Activated CD8-positive, alpha-beta T cell treated with anti-CD3 and anti-CD28 coated beads for 36 hours (primary cell): ENCODE measurements at regions not wholly inside any gene's neighbourhood (a gene's known extent, or its start where the extent isn't known, plus 50 kb on each side); places are given as distances from the start of the nearest gene placed in this dataset.

ENCODE experiments used
- ATAC-seq: fragments of 200-7000 bp; cut with Tn5 transposase; one replicate; pipeline ENCODE4 v1.10.0; 2021; ENCODE audit warnings: mild to moderate bottlenecking, moderate library complexity
- CTCF ChIA-PET: fragments of 350-600 bp; sonication (Branson Sonifier 250); formaldehyde crosslinking; loops from one replicate; lab custom pipeline; 2021; ENCODE audit warnings: antibody characterized with exemption; lab: Charles Lee
- POLR2A ChIA-PET: fragments of 350-600 bp; sonication (Branson Sonifier 250); formaldehyde crosslinking; loops from one replicate; lab custom pipeline; 2021; ENCODE audit warnings: antibody characterized with exemption; lab: Charles Lee
- DNase-seq: peaks from one replicate; pipeline ENCODE4 v3.0.0-alpha.2; 2020
- H3K27ac Mint-ChIP-seq: one replicate; pipeline ENCODE4 v1.8.0; 2021; ENCODE audit warnings: mild to moderate bottlenecking, mixed read lengths
- H3K27me3 Mint-ChIP-seq: one replicate; pipeline ENCODE4 v1.8.0; 2021; ENCODE audit warnings: mixed read lengths
- H3K36me3 Mint-ChIP-seq: one replicate; pipeline ENCODE4 v1.8.0; 2021; ENCODE audit warnings: low read depth, mixed read lengths
- H3K4me1 Mint-ChIP-seq: one replicate; pipeline ENCODE4 v1.8.0; 2021; ENCODE audit warnings: low read depth, mixed read lengths
- H3K4me3 Mint-ChIP-seq: one replicate; pipeline ENCODE4 v1.8.0; 2021; ENCODE audit warnings: mild to moderate bottlenecking, moderate library complexity, mixed read lengths
- H3K9me3 Mint-ChIP-seq: one replicate; pipeline ENCODE4 v1.8.0; 2021; ENCODE audit warnings: mixed read lengths
- intact Hi-C: fragments of 100-400 bp; cut with micrococcal nuclease; formaldehyde crosslinking; loops from one replicate; pipeline ENCODE4 v1.10.0; 2022
- TF ChIP-seq, protein P1 (sequence below): fragments of 200-600 bp; IDR thresholded peaks from one replicate; pipeline ENCODE4 v1.8.0; 2022; ENCODE audit warnings: antibody characterized with exemption, mild to moderate bottlenecking

DNA sequence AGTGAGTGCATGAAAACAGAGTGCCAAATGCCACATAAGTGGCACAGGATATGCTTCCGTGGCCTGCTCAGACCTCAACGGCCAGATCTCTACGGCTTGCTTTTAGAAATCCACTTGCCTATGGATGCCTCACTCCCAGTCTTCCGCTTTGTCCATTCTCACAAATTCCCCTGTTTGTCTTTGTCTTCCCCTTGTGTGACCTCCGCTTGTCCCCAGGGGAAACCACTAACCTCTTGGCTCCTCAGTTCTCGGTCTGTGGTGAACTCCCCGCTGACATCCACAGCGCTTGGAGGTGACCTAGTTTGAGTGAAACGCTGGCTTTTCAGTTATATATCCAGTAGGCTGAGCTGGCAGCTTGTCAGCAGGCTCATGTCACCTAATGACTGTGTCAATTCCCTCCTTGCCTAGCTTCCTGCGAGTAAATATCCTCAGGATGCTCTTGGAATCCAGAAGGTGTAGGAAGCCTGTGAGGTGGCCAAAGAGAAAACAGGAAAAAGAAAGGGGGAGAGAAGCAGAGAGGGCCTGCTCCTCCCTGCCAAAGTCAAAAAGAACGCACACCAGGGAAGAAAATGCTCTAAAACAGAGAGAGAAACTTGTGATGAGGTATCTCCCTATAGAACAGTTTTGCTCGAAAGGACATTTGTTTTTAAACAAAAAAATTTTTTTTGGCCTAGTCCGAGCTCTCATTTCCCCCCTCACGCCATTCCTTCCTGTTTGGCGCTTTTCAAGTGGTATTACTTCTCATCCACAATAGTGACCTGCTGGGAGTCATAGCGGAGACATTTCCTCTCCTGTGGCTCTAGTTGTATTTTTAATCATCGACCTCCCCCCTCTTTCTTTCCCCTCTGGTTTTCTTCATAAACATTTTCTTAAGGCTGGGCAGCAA is 101.6 kb upstream of the SPRY4 start:
- peak; percentile 72 for ATAC-seq
- CTCF ChIA-PET, result interaction anchor here (0.8 kb wide), 1 partner anchor 101 kb away, joined by 3 read pairs; the partner anchor contains the start of gene SPRY4
- intact Hi-C loops, result no loop called here
- H3K4me3 Mint-ChIP-seq, result no peak overlapping the region
- H3K4me1 Mint-ChIP-seq, result peaks cover 26% of the 10 kb centered on the region
- H3K36me3 Mint-ChIP-seq, result no peaks in the 10 kb centered on the region
- DNase-seq, result peak; percentile 49
- TF ChIP-seq, protein P1, sequence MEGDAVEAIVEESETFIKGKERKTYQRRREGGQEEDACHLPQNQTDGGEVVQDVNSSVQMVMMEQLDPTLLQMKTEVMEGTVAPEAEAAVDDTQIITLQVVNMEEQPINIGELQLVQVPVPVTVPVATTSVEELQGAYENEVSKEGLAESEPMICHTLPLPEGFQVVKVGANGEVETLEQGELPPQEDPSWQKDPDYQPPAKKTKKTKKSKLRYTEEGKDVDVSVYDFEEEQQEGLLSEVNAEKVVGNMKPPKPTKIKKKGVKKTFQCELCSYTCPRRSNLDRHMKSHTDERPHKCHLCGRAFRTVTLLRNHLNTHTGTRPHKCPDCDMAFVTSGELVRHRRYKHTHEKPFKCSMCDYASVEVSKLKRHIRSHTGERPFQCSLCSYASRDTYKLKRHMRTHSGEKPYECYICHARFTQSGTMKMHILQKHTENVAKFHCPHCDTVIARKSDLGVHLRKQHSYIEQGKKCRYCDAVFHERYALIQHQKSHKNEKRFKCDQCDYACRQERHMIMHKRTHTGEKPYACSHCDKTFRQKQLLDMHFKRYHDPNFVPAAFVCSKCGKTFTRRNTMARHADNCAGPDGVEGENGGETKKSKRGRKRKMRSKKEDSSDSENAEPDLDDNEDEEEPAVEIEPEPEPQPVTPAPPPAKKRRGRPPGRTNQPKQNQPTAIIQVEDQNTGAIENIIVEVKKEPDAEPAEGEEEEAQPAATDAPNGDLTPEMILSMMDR, result no peak
- H3K27me3 Mint-ChIP-seq, result no peaks in the 10 kb centered on the region
- H3K27ac Mint-ChIP-seq, result peak overlapping the region; percentile 63
- H3K9me3 Mint-ChIP-seq, result peaks cover 11% of the 10 kb centered on the region
- POLR2A ChIA-PET, result no interaction called here

DNA sequence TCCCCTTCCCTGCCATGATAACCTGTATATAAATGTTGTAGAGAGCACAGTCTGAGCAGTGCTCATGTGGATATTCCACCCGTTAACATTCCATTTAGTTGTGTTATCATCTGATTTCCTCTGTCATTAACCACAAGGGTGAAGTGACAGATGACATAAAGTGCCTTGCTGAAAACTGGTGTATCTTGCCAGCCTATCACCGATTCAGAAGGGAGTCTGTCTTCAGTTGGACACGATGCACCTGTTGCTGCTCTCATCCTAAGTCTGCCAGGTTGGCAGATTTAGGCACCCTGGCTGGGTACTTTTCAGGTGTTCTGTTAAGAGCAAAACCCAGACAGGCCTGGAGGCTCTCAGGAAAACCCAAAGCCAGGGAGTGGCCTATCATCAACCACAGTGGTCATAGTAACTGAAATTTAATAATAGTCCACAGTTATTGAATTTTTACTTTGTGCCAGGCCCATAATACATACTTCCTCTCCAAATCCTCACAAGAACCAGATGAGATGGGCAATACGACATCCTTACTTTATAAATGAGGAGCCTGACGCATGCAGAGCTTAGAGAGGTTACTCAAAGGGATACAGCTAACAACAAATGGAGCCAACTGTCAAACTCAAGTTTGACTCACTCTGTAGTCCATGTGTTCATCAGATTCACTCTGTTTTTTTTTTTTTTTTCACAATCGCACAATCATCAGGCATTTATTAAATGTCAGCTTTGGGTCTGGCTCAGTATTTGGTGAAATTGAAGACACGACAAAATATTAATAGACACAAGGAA is 100.7 kb upstream of the SPRY4 start:
- H3K27me3 Mint-ChIP-seq, result no peaks in the 10 kb centered on the region
- CTCF ChIA-PET, result interaction anchor here (0.8 kb wide), 1 partner anchor 101 kb away, joined by 3 read pairs; the partner anchor contains the start of gene SPRY4
- POLR2A ChIA-PET, result no interaction called here
- peaks cover 11% of the 10 kb centered on the region for H3K9me3 Mint-ChIP-seq
- peaks cover 31% of the 10 kb centered on the region for H3K4me1 Mint-ChIP-seq
- DNase-seq (no peak), ATAC-seq (no peak)
- TF ChIP-seq, protein P1, result no peak
- intact Hi-C loops, result no loop called here
- no peak overlapping the region for H3K4me3 Mint-ChIP-seq
- no peaks in the 10 kb centered on the region for H3K36me3 Mint-ChIP-seq
- H3K27ac Mint-ChIP-seq, result no peak overlapping the region

DNA sequence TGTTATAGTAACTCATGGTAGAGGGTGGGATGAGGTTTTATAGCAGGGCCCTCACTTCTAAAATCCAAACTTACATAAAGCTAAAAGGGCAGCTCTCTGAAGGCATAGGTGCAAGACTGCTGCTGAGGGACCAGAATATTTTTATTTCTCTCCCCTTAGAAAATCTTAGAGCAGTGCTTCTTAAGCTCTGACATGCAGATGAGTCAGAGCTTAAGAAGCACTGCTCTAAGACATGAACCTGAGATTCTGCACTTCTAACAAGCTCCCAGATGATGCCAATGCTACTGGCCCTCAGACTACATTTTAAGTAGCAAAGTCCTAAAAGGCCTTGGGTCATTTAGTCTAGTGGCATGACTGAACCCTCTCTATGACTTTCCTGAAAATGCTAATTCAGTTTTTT is 97.6 kb upstream of the SPRY4 start:
- Mint-ChIP-seq H3K27ac (no peak overlapping the region), H3K4me1 (peaks cover 36% of the 10 kb centered on the region), H3K4me3 (no peak overlapping the region), H3K36me3 (no peaks in the 10 kb centered on the region), H3K27me3 (no peaks in the 10 kb centered on the region), H3K9me3 (peaks cover 11% of the 10 kb centered on the region)
- CTCF ChIA-PET, result interaction anchor here (0.9 to 1.8 kb wide), 3 partner anchors 10 to 125 kb away, joined by 3 to 5 read pairs (median 4); no protein-coding TSS in a partner anchor
- DNase-seq (no peak), ATAC-seq (no peak)
- intact Hi-C loops, result no loop called here
- POLR2A ChIA-PET, result interaction anchor here (1.5 kb wide), 1 partner anchor 10 kb away, joined by 4 read pairs; no protein-coding TSS in a partner anchor
- TF ChIP-seq, protein P1, result no peak

DNA sequence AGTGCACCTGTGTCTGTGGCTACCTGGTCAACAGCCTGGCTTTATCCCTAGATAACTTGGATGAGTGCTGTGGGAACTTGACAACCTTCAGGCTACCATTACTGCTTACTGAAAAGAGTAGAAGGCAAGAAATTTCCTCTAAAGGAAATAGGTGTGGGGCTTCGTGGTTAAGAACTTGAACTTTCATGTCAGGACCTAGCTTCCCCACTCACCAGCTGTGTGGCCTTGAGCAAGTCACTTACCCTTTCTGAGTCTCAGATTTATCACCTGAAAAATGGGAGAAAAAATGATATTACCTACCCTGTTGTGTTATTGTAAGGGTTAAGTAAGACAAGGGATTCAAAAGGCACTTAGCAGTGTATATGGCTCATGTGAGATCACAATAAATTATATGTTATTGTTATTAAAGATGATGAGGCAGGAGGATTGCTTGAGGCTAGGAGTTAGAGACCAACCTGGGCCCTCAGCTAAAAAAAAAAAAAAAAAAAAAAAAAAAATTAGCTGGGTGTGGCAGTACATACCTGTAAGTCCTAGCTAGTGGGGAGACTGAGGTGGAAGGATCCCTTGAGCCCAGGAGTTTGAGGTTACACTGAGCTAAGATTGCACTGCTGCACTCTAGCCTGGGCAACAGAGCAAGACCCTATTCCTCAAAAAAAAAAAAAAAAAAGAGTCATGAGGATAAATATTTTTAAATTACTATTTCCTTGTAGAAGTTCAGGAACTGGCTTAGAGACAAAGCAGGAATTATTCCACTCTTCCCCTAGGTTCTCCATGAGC is 97.0 kb upstream of the SPRY4 start:
- Mint-ChIP-seq H3K4me1 (peaks cover 32% of the 10 kb centered on the region), H3K27ac (no peak overlapping the region), H3K9me3 (peaks cover 11% of the 10 kb centered on the region), H3K36me3 (no peaks in the 10 kb centered on the region), H3K27me3 (no peaks in the 10 kb centered on the region), H3K4me3 (no peak overlapping the region)
- intact Hi-C loops, result no loop called here
- ATAC-seq (no peak), DNase-seq (no peak)
- TF ChIP-seq, protein P1, result no peak
- CTCF ChIA-PET, result interaction anchor here (0.6 to 1.8 kb wide), 4 partner anchors 11 to 234 kb away, joined by 3 to 5 read pairs (median 4); no protein-coding TSS in a partner anchor
- POLR2A ChIA-PET, result interaction anchor here (1.5 kb wide), 1 partner anchor 11 kb away, joined by 4 read pairs; no protein-coding TSS in a partner anchor
